DMS53 (cell line): ENCODE measurements at regions not wholly inside any gene's neighbourhood (a gene's known extent, or its start where the extent isn't known, plus 50 kb on each side); places are given as distances from the start of the nearest gene placed in this dataset.
"Not testable (repeated sequence)": the region's sequence is repeated elsewhere in the genome, so short reads cannot be mapped to it uniquely, and the experiment has no call there.

Experiments used
- DNase-seq: peaks from one replicate; lab custom pipeline; 2025; lab: John Stamatoyannopoulos, UW

DNA sequence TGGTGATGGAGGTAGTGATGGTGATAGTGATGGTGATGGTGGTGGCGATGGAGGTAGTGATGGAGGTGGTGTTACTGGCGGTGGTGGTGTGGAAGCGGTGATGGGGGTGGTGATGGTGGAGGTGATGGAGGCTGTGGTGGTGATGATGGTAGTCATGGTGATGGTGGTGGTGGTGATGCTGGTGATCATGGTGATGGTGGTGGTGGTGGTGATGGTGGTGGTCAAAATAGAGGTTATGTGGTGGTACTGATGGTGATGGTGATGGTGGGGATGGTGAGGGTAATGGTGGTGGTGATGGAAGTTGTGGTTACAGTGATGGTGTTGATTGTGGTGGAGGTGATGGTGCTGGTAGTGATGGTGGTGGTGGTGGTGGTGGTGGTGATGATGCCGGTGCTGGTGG is 199.2 kb downstream of the IGLL1 start:
- DNase-seq = no peak

DNA sequence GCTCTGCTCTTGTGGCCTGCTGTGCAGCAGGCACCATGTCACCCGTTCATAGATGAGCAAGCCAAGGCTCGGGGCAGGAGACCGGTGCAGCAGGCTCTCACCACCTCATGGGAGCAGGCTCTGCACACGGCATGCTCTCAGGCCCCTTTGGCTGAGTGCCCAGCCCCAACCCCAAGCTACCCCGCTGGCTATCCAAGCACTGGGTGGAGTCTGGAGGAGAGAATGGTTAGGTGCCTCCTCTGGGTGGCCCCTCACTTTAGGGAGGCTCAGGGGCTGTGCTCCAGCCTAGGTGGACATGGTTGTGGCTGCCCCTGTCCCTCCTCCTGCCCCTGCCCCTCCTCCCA is 199.9 kb downstream of the IGLL1 start:
- peak; percentile 4 for DNase-seq

DNA sequence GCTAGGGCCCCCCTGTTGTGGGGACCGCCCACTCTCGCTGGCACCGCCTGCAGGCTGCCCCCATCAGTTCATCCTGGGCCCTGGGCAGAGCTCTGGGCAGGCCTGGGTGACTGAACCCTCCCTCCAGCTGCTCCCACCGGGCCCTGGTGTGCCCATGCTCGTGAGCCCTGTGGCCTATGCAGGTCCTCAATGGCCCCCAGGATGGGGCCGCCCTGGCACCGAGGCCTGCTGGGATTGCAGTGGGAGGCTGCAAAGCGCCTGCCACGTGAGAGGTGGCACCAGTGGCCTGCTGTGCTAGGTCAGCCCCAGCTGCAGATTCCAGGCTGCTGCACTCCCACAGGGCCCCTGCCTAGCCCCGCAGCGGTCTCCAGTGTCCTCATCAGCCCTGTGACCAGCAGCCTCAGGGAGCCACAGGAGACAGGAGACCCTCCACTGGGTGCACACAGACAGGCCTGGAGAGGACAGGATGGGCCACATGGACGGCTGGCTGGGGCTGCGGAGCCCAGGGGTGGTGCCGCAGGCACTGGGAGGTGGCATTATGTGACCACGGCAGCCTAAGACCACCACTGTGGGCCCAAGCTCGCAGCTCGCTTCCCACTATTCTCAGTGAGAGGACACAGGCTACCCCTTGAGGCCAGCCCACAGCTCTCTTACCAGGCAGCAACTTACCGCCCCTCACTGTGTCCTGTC is 199.4 kb downstream of the BCR start:
- not testable (repeated sequence) for DNase-seq

DNA sequence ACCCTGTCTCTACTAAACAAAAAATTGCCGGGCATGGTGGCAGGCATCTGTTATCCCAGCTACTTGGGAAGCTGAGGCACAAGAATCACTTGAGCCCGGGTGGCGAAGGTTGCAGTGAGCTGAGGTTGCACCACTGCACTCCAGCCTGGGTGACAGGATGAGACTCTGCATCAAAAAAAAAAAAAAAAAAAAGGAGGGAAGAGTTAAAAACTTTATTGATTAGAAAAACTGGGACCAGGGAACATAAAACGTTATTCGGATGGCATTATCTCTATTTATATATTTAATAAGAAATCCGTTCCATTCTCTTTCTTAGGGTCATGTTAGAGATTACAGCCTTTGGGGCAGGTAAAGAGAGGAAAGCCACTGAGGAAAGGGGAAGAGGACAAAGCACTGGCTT is 197.5 kb downstream of the BCR start:
- no peak for DNase-seq

DNA sequence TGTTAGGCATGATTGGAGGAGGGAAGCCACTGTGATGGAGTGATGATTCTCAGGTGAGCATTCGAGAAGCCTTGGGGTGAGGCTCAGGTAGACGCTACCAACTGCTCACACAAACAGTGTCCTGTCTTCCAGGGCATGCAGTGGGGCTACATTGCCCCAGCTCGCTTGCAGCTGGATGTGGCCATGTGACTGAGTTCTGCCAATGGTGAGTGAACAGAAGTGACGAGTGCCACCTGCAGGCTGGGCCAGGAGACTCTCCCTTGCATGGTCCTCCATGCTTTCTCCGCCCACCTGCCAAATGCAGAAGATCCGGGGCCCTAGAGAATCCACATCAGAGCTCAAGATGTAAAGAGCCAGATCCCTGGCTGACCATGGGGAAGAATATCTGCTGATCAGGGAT is 195.9 kb downstream of the BCR start:
- peak; percentile 26 for DNase-seq

DNA sequence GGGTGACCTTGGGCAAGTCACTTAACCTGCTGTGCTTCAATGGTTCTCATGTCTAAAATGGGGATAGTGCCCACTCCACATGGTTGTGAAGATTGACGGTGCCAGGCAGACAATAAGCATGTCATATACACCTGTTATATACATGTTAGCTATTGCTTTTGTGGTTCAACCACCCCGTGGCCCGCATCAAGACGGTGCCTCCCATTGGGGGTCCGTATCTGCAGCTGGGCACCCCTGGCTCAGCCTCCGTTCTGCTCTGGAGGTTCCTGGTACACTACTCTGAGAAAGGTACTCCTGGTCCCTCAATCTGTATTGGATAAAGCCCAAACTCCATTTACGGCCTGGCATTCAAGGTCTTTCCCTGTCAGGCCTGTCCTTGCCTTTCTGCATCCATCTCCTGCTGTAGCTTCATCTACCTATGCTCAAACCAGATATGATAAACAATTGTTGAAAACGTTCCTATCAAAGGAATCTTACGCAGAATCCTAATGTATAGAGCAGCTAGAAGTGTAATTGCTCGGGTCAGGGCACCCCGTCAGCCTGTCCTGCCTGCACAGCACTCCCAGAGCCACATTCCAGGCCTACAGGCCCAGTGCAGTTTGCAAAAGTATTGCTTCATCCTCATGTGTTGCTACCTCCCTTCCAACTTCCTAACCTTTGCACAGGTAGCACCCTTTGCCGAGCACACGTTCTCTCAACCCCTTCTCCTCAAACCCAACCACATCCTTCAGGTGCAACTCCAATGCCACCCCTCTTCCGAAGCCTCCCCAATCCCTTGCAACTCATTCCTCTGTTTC is 194.9 kb downstream of the BCR start:
- no peak for DNase-seq

DNA sequence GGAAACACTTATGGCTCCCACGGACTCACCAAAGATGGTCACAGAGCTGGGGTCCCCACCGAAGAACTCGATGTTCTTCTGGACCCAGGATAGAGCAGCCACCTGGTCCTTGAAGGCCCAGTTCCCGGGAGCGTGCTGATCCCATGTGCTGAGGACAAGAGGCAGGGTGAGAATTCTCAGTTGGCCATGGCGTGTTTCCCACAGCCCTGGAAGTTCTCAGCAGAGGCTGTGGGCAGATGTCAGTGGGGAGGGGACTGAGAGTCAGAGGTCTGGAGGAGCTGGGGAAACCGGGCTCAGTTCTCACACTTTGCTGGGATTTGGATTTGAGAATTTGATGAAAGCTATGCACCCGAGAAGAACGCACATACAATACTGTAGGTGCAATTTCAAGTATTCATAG is 193.3 kb downstream of the BCR start:
- DNase-seq = no peak

DNA sequence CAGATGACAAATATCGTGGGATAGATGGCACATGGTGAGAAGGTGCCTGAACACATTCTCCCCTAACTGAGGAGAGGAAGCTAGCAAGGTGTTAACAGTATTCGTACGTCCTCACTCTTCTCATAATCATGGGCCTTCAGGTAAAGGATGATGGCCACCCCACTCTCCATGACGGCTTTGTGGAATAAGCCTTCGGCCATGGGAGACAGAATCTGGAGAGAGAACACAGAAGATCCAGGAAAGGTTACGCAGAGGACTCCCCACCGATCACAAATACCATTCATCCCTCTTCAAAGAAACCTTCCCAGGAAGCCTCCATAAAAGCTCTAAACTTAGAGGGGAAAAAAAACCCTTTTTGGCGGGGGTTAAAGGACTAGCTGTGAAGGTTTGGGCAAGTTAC is 189.9 kb downstream of the BCR start:
- no peak for DNase-seq

DNA sequence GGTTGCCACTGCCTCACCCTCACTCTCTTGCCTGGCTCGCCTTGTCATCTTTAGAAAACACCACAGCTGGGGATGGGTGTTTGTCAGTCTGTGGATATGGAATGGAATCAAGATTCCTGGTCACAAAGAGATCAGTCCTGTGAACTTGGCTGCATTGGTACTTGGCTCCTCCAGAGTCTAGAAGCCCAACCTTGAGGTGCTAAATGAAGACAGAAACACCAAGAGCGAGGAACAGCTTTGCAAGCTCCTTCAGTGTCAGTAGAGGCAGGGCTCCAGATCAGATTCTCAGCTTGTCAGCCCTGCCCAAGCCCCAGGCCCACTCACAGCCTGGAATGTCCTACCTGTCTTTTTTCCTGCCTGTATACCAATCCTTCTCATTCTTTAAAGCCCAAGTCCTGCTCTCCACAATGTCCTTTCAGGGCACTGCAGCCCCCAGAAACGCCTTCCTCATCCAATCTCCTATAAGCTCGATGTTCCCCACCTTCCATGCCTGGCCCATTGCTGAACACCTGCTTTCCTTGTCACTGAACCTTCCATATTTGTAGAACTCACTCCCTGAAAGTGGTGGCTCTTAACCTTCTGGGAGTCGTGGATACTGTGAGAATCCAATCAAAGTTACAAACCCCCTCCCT is 188.9 kb downstream of the BCR start:
- no peak for DNase-seq
